ENCODE measurements at regions not wholly inside any gene's neighbourhood (a gene's known extent, or its start where the extent isn't known, plus 50 kb on each side); places are given as distances from the start of the nearest gene placed in this dataset.

DNA sequence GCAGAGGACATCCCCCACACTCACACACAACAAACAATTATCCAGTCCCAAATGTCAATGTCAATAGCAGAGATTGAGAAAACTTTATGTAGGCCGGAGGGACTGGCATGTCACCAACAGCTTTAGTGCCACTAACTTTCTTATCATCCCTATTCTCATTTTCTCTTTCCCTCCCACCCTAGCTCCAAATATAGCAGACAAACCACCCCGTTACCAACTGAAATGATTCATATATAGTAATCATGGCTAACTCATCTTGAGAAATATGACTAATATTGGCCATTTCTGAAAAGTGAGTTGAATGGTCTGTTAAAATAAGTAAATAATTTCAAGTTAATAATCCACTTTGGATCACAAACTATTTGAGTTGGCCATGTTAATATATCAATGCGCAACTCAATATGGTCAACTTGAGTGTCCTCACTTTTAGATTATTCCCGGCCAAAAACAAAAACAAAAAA, 242.1 kb upstream of the RND3 start:
- no peak for TF ChIP-seq EP300 (IDR thresholded peaks at IDR 0.05; ENCODE audit: borderline replicate concordance)
- TF ChIP-seq, protein P1, sequence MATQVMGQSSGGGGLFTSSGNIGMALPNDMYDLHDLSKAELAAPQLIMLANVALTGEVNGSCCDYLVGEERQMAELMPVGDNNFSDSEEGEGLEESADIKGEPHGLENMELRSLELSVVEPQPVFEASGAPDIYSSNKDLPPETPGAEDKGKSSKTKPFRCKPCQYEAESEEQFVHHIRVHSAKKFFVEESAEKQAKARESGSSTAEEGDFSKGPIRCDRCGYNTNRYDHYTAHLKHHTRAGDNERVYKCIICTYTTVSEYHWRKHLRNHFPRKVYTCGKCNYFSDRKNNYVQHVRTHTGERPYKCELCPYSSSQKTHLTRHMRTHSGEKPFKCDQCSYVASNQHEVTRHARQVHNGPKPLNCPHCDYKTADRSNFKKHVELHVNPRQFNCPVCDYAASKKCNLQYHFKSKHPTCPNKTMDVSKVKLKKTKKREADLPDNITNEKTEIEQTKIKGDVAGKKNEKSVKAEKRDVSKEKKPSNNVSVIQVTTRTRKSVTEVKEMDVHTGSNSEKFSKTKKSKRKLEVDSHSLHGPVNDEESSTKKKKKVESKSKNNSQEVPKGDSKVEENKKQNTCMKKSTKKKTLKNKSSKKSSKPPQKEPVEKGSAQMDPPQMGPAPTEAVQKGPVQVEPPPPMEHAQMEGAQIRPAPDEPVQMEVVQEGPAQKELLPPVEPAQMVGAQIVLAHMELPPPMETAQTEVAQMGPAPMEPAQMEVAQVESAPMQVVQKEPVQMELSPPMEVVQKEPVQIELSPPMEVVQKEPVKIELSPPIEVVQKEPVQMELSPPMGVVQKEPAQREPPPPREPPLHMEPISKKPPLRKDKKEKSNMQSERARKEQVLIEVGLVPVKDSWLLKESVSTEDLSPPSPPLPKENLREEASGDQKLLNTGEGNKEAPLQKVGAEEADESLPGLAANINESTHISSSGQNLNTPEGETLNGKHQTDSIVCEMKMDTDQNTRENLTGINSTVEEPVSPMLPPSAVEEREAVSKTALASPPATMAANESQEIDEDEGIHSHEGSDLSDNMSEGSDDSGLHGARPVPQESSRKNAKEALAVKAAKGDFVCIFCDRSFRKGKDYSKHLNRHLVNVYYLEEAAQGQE (IDR thresholded peaks at IDR 0.05; ENCODE audit: low read depth) = no peak
